GM23248 (cell line): ENCODE measurements at regions not wholly inside any gene's neighbourhood (a gene's known extent, or its start where the extent isn't known, plus 50 kb on each side); places are given as distances from the start of the nearest gene placed in this dataset.

Experiments
- EZH2 ChIP-seq: fragments of 200-600 bp; sonication (generic); IDR thresholded peaks from 2 replicates; pipeline ENCODE4 v1.6.1; 2018; ENCODE audit warnings: antibody characterized with exemption, mild to moderate bottlenecking; ENCODE audit not compliant: insufficient read depth, poor library complexity, severe bottlenecking
- EZH2phosphoT487 ChIP-seq: fragments of 200-600 bp; sonication (generic); IDR thresholded peaks from 2 replicates; pipeline ENCODE4 v1.6.1; 2018; ENCODE audit warnings: antibody characterized with exemption, moderate library complexity, mild to moderate bottlenecking, low read depth; ENCODE audit not compliant: insufficient read depth

GRCh38 chr15:56808160-56808559 is 74.9 kb upstream of the ZNF280D start:
- TF ChIP-seq EZH2 (no peak), EZH2phosphoT487 (no peak)
